ENCODE measurements at regions not wholly inside any gene's neighbourhood (a gene's known extent, or its start where the extent isn't known, plus 50 kb on each side); places are given as distances from the start of the nearest gene placed in this dataset.

- no peak for TF ChIP-seq ETS1 (IDR thresholded peaks at IDR 0.05)
These were observed 635.3 kb upstream of the ZEB2 start (continued) for GRCh38 chr2:145155196-145155595.

GRCh38 chr2:145154731-145155130, 634.8 kb upstream of the ZEB2 start:
- no peak for DNase-seq (ENCODE audit: low spot score)
- Mint-ChIP-seq H3K27ac (no peak overlapping the region), H3K36me3 (ENCODE audit: low read depth) (no peaks in the 10 kb centered on the region), H3K4me1 (no peaks in the 10 kb centered on the region), H3K4me3 (no peak overlapping the region), H3K27me3 (ENCODE audit: insufficient read depth, low read depth, poor library complexity) (no peaks in the 10 kb centered on the region), H3K9me3 (no peaks in the 10 kb centered on the region)
- H3K4me1 ChIP-seq (ENCODE audit: insufficient read depth), result no peaks in the 10 kb centered on the region
- no peaks in the 10 kb centered on the region for H4K20me1 ChIP-seq (replicated peaks; ENCODE audit: insufficient read depth)
- H2AFZ ChIP-seq, result no peak overlapping the region
- no peak for TF ChIP-seq ZNF331 (CRISPR knock-in tag; IDR thresholded peaks at IDR 0.05; ENCODE audit: low read depth)
- TF ChIP-seq EZH2 (IDR thresholded peaks at IDR 0.05; ENCODE audit: low read depth, unreplicated experiment), result no peak
- no peak overlapping the region for H3K4me3 ChIP-seq
- H3K27ac ChIP-seq (ENCODE audit: low read depth), result no peak overlapping the region
- peaks cover 7% of the 10 kb centered on the region; the same call in 1 of the 2 replicates for H3K9me2 ChIP-seq (ENCODE audit: insufficient read depth)
- ATAC-seq, result no peak
- H3K79me2 ChIP-seq (replicated peaks; ENCODE audit: insufficient read depth), result no peaks in the 10 kb centered on the region
- H3K4me2 ChIP-seq, result no peak overlapping the region
- H3F3A ChIP-seq (replicated peaks; ENCODE audit: low read depth), result no peaks in the 10 kb centered on the region
- H3K36me3 ChIP-seq (ENCODE audit: insufficient read depth), result no peaks in the 10 kb centered on the region
- H3K27me3 ChIP-seq (ENCODE audit: insufficient read depth), result no peaks in the 10 kb centered on the region

GRCh38 chr2:145146691-145147090, 626.8 kb upstream of the ZEB2 start:
- no peaks in the 10 kb centered on the region for H3K36me3 ChIP-seq (ENCODE audit: insufficient read depth)
- H3K4me3 ChIP-seq, result no peak overlapping the region
- no peaks in the 10 kb centered on the region for H3K27me3 ChIP-seq (ENCODE audit: insufficient read depth)
- Mint-ChIP-seq H3K27me3 (ENCODE audit: insufficient read depth, low read depth, poor library complexity) (no peaks in the 10 kb centered on the region), H3K4me1 (no peaks in the 10 kb centered on the region), H3K9me3 (no peaks in the 10 kb centered on the region; the same call in 2 of the 3 replicates), H3K4me3 (no peak overlapping the region), H3K36me3 (ENCODE audit: low read depth) (peaks cover 2% of the 10 kb centered on the region; the same call in 1 of the 3 replicates), H3K27ac (no peak overlapping the region)
- no peaks in the 10 kb centered on the region for H3K9me2 ChIP-seq (ENCODE audit: insufficient read depth)
- no peak overlapping the region for H2AFZ ChIP-seq
- H3K27ac ChIP-seq (ENCODE audit: low read depth), result no peak overlapping the region
- DNase-seq (ENCODE audit: low spot score) (no peak), ATAC-seq (no peak)
- H3F3A ChIP-seq (replicated peaks; ENCODE audit: low read depth), result no peaks in the 10 kb centered on the region
- H3K79me2 ChIP-seq (replicated peaks; ENCODE audit: insufficient read depth), result no peaks in the 10 kb centered on the region
- H4K20me1 ChIP-seq (replicated peaks; ENCODE audit: insufficient read depth), result no peaks in the 10 kb centered on the region
- H3K4me2 ChIP-seq, result no peak overlapping the region
- no peaks in the 10 kb centered on the region for H3K4me1 ChIP-seq (ENCODE audit: insufficient read depth)
- TF ChIP-seq CTCF (conservative IDR thresholded peaks at IDR 0.05; ENCODE audit: low read depth in 2 of 2) (no peak), REST (IDR thresholded peaks at IDR 0.05; ENCODE audit: unreplicated experiment) (no peak), EZH2phosphoT487 (IDR thresholded peaks at IDR 0.05; ENCODE audit: unreplicated experiment) (no peak), STAT1 (IDR thresholded peaks at IDR 0.05; ENCODE audit: unreplicated experiment) (no peak), CREB1 (CRISPR knock-in tag; IDR thresholded peaks at IDR 0.05; ENCODE audit: low read depth) (no peak), NANOG (IDR thresholded peaks at IDR 0.05; ENCODE audit: borderline replicate concordance) (no peak), JUNB (IDR thresholded peaks at IDR 0.05; ENCODE audit: unreplicated experiment) (no peak)

Data from GM23338 (cell line).